ENCODE measurements at regions not wholly inside any gene's neighbourhood (a gene's known extent, or its start where the extent isn't known, plus 50 kb on each side); places are given as distances from the start of the nearest gene placed in this dataset.
"Not testable (repeated sequence)": the region's sequence is repeated elsewhere in the genome, so short reads cannot be mapped to it uniquely, and the experiment has no call there.

- no peak for DNase-seq
These were observed 106.1 kb upstream of the RFLNA start for GRCh38 chr12:124188561-124189405.

GRCh38 chr12:124190312-124191023 is 104.4 kb upstream of the RFLNA start:
- peak in 1 of 5 donors; percentile 7 for DNase-seq

DNA sequence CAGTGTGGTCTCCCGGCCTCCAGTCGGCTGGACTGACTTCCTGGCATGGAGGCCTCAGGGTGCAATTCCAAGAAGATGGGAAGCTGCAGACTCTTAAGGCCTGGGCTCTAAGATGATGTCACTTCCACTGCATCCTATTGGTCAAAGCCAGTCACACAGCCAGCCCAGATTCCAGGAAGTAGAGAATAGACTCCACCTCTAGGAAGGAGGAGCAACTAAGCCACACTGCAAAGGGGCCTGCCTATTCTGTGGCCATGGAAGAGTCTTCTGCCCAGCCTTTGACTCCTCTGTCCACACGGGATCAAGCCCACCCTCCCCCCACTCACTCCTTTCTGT is 103.9 kb upstream of the RFLNA start:
- peak in 1 of 5 donors; percentile 65 for DNase-seq

DNA sequence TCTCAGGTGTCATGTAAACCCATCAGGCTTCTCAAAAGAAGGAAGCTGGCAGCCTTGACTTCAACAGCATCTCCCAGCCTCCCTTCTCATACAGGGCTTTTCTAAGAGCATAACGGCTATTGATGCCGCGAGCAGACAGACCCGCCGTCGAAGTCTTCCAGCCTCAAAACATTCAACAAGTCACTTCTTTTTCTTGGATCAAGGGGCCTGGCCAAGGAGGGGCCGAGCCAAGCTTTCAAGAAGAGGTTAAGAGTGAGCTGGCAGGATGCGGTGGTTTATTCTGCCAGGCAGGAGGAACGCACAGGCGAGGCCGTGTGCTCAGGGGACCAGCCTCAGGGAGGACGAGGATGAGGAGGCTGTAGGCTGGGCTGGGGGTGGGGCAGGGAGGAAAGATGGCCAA is 102.9 kb upstream of the RFLNA start:
- DNase-seq, result no peak

- DNase-seq, result no peak
These were observed 100.5 kb upstream of the RFLNA start for GRCh38 chr12:124194264-124194892.

- no peak for DNase-seq
These were observed 99.9 kb upstream of the RFLNA start for GRCh38 chr12:124194893-124195566.

- DNase-seq, result no peak
These were observed 99.3 kb upstream of the RFLNA start for GRCh38 chr12:124195567-124195942.

- DNase-seq, result no peak
These were observed 98.7 kb upstream of the RFLNA start for GRCh38 chr12:124196236-124196635.

GRCh38 chr12:124201248-124201647 is 93.6 kb upstream of the RFLNA start:
- DNase-seq, result no peak

- no peak for DNase-seq
These were observed 91.7 kb upstream of the RFLNA start for GRCh38 chr12:124203176-124203575.

- no peak for DNase-seq
These were observed 89.5 kb upstream of the RFLNA start for GRCh38 chr12:124205405-124205804.

DNA sequence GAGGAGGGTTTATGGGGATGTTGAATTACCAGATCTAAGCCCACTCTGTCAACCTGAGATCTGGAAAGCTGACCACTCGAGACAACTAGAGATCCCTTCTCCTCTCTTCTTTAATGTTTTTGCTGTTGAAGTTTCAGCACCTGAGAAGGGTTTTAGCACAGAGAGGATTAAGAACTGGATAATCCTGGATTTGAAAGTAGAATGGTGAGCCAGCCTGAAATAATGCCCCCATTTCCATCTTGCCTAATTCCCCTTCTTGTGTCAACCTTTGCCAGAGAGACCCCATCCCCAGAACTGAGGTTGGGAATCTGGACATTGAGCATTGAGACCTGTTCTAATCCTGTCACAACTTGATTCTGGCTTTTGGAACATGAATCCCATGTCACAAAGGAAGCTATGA is 87.8 kb upstream of the RFLNA start:
- DNase-seq, result no peak

GRCh38 chr12:124207617-124208016 is 87.3 kb upstream of the RFLNA start:
- DNase-seq, result no peak

- no peak for DNase-seq
These were observed 86.4 kb upstream of the RFLNA start for GRCh38 chr12:124208489-124208888.

- DNase-seq, result no peak
These were observed 83.8 kb upstream of the RFLNA start for GRCh38 chr12:124210991-124211577.

- no peak for DNase-seq
These were observed 83.1 kb upstream of the RFLNA start for GRCh38 chr12:124211753-124212152.

GRCh38 chr12:124213666-124214347 is 81.1 kb upstream of the RFLNA start:
- no peak for DNase-seq

DNA sequence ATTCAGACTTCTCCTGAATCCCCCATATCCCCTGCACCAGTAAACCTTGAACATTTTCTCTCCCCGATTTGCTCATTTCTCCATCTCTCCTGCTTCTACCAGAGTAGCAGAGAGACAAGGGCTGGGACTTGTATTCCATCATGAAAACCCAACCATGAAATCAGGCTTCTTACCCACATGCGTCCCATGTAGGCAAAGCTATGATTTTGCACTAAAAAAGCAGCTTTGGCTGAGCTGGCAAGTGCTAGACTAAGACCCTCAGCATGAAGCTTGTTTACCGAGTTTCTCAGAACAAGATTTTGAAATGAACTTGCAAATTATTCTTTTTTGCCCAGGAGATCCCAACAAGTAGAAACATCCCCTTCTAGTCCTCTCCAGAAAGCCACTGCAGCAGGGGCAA is 80.3 kb upstream of the RFLNA start:
- DNase-seq, result no peak

DNA sequence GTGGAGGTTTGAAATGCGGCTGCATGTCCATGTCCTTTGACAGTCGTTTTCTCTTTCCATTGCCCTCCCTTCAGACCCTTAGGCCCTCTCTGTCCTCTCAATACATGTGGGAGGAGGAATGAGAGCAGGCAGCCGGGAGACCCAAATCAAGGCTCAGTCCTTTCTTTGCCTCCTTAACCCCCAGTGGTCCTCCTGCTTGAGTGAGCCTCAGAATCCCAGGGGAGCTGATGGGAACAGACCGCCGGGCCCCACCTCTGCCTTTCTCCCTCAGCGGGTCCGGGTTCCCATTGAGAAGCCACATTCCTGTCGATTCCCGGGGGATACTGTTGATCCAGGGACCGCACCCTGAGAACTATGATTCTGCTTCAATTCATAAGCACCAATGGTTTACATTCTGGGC is 77.9 kb upstream of the RFLNA start:
- DNase-seq, result no peak

DNA sequence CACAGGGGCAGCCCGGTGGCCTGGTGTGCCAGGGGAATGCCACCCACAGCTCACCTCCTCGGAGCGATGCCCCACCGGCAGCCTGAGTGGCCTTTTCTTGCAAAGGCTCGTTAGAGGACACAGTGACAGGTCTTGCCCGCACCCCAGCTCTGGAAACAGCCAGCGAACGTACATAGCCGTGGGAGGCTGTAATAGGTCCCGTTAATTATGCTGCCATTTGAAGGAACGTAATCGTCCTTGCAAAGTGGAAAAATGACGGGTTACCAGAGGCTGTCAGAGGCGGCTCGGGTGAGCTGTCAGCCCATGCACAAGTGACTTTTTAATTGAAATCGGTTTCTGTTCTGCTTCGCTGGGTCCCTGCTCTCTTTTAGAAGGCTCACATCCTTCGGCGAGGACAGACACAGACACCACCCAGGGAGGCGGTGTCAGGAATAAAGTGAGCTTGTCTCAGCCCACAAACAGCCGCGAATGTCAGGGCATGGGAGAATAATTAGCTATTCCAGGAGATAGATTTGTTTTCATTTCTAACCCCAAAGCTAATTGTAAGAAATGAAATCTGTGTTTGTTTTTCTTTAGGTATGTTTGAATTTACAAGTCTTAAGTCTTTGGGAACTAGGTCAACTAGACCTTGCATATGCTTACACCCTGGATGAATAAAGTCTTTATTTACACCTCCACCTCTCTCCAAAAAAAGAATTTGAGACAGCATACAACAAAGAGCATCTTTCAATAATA is 77.2 kb upstream of the RFLNA start:
- DNase-seq, result no peak

GRCh38 chr12:124218243-124218560 is 76.7 kb upstream of the RFLNA start:
- no peak for DNase-seq

- not testable (repeated sequence) for DNase-seq
These were observed 76.2 kb upstream of the RFLNA start for GRCh38 chr12:124218650-124219049.
